ENCODE measurements at regions not wholly inside any gene's neighbourhood (a gene's known extent, or its start where the extent isn't known, plus 50 kb on each side); places are given as distances from the start of the nearest gene placed in this dataset.

GRCh38 chr3:75076481-75076880 is 462.0 kb upstream of the CNTN3 start:
- no peaks in the 10 kb centered on the region for H3K36me3 ChIP-seq
- no peaks in the 10 kb centered on the region for H3K4me1 ChIP-seq
- no peaks in the 10 kb centered on the region for H3K27me3 ChIP-seq
- H3K4me3 ChIP-seq, result no peak overlapping the region
- intact Hi-C loops (cut with DNase I), result no loop called here
- 79 to 84% methylated on average over 2 of the region's 2 CpGs for WGBS, 2 donors
- H3K27ac ChIP-seq, result no peak overlapping the region
- TF ChIP-seq CTCF (IDR thresholded peaks at IDR 0.05) (no peak), POLR2A (IDR thresholded peaks at IDR 0.05) (no peak)
- no peak for DNase-seq
- no peaks in the 10 kb centered on the region for H3K9me3 ChIP-seq

- no peak overlapping the region for H3K27ac ChIP-seq
- DNase-seq, result no peak
- intact Hi-C loops (cut with DNase I), result no loop called here
- no peak overlapping the region for H3K4me3 ChIP-seq
- H3K36me3 ChIP-seq, result no peaks in the 10 kb centered on the region
- no peaks in the 10 kb centered on the region for H3K4me1 ChIP-seq
- H3K9me3 ChIP-seq, result no peaks in the 10 kb centered on the region
- TF ChIP-seq POLR2A (IDR thresholded peaks at IDR 0.05), result no peak
- TF ChIP-seq CTCF (IDR thresholded peaks at IDR 0.05), result no peak
- H3K27me3 ChIP-seq, result no peaks in the 10 kb centered on the region
These were observed 463.8 kb upstream of the CNTN3 start for GRCh38 chr3:75078290-75078689.

- Histone ChIP-seq H3K27me3 (no peaks in the 10 kb centered on the region), H3K36me3 (no peaks in the 10 kb centered on the region), H3K4me3 (no peak overlapping the region), H3K4me1 (no peaks in the 10 kb centered on the region), H3K9me3 (no peaks in the 10 kb centered on the region), H3K27ac (no peak overlapping the region)
- no peak for DNase-seq
- intact Hi-C loops (cut with DNase I), result no loop called here
- TF ChIP-seq CTCF (IDR thresholded peaks at IDR 0.05) (no peak), POLR2A (IDR thresholded peaks at IDR 0.05) (no peak)
- 82 to 83% methylated on average over 4 of the region's 4 CpGs for WGBS, 2 donors
These were observed 468.4 kb upstream of the CNTN3 start for GRCh38 chr3:75082845-75083244.

GRCh38 chr3:75089841-75090240 is 475.4 kb upstream of the CNTN3 start:
- intact Hi-C loops (cut with DNase I), result no loop called here
- no peak for DNase-seq
- no peak for TF ChIP-seq POLR2A (IDR thresholded peaks at IDR 0.05)
- no peak for TF ChIP-seq CTCF (IDR thresholded peaks at IDR 0.05)
- Histone ChIP-seq H3K36me3 (no peaks in the 10 kb centered on the region), H3K27ac (no peak overlapping the region), H3K27me3 (no peaks in the 10 kb centered on the region), H3K9me3 (no peaks in the 10 kb centered on the region), H3K4me1 (no peaks in the 10 kb centered on the region), H3K4me3 (no peak overlapping the region)
- WGBS, 2 donors, result 55 to 62% methylated on average over 3 of the region's 3 CpGs

- TF ChIP-seq CTCF (IDR thresholded peaks at IDR 0.05) (no peak), POLR2A (IDR thresholded peaks at IDR 0.05) (no peak)
- Histone ChIP-seq H3K9me3 (peaks cover 0 to 5% (median 0%) of the 10 kb centered on the region in 3 donors), H3K4me3 (no peak overlapping the region), H3K4me1 (no peaks in the 10 kb centered on the region), H3K27me3 (no peaks in the 10 kb centered on the region), H3K36me3 (no peaks in the 10 kb centered on the region), H3K27ac (no peak overlapping the region)
- DNase-seq, result no peak
- intact Hi-C loops (cut with DNase I), result no loop called here
- WGBS, 2 donors, result 40 to 44% methylated on average over 8 to 10 of the region's 11 CpGs
These were observed 487.1 kb upstream of the CNTN3 start for GRCh38 chr3:75101329-75102147.

Data from esophagus squamous epithelium (tissue), 5 donors.